OCI-LY7 (cell line): ENCODE measurements at regions not wholly inside any gene's neighbourhood (a gene's known extent, or its start where the extent isn't known, plus 50 kb on each side); places are given as distances from the start of the nearest gene placed in this dataset.

ENCODE experiments used
- BruUV-seq: library from RNA; stranded (reverse); fragments of 400-500 nt; replicated peaks from 2 replicates; lab custom pipeline; 2021; lab: Mats Ljungman, UMichigan
- CTCF ChIA-PET: fragments of 300-600 bp; sonication (Branson Sonifier 250); formaldehyde crosslinking; loops from one replicate; lab custom pipeline; 2022; ENCODE audit warnings: antibody characterized with exemption; ENCODE audit not compliant: unreplicated experiment; lab: Charles Lee
- POLR2A ChIA-PET: fragments of 300-600 bp; sonication (Branson Sonifier 250); formaldehyde crosslinking; loops from one replicate; lab custom pipeline; 2022; ENCODE audit warnings: antibody characterized with exemption; lab: Charles Lee
- DNase-seq: peaks from one replicate; pipeline ENCODE4 v3.0.0-alpha.2; 2015; ENCODE audit warnings: low spot score
- H2AFZ ChIP-seq: fragments of 200-600 bp; sonication (generic), shearing (Covaris generic); 2 replicates; pipeline ENCODE4 v1.6.1; 2014; ENCODE audit warnings: mild to moderate bottlenecking, antibody characterized with exemption, low read length, moderate library complexity
- H3K27ac ChIP-seq: fragments of 200-600 bp; sonication (generic); 2 replicates; pipeline ENCODE4 v1.5.1; 2014; ENCODE audit warnings: mixed run types, low read depth, mild to moderate bottlenecking, moderate library complexity, low read length, inconsistent platforms; ENCODE audit not compliant: poor library complexity, severe bottlenecking
- H3K36me3 ChIP-seq: fragments of 200-600 bp; sonication (generic); 2 replicates; pipeline ENCODE4 v1.6.1; 2014; ENCODE audit warnings: mild to moderate bottlenecking, antibody characterized with exemption, low read length, moderate library complexity, mixed read lengths; ENCODE audit not compliant: insufficient read depth
- H3K4me1 ChIP-seq: fragments of 200-600 bp; sonication (generic); 2 replicates; pipeline ENCODE4 v1.5.1; 2014; ENCODE audit warnings: mild to moderate bottlenecking, low read length; ENCODE audit not compliant: insufficient read depth, poor library complexity, severe bottlenecking
- H3K4me2 ChIP-seq: fragments of 200-600 bp; sonication (generic); 2 replicates; pipeline ENCODE4 v1.6.1; 2014; ENCODE audit warnings: mild to moderate bottlenecking, low read length
- H3K4me3 ChIP-seq: fragments of 200-600 bp; sonication (generic); 2 replicates; pipeline ENCODE4 v1.5.1; 2014; ENCODE audit warnings: mild to moderate bottlenecking, low read depth, low read length; ENCODE audit not compliant: poor library complexity, severe bottlenecking
- H3K79me2 ChIP-seq: fragments of 200-600 bp; sonication (generic); 2 replicates; pipeline ENCODE4 v1.6.1; 2016; ENCODE audit warnings: low read depth, mild to moderate bottlenecking, low read length, moderate library complexity, mixed read lengths; ENCODE audit not compliant: insufficient read depth
- H3K9me2 ChIP-seq: fragments of 200-600 bp; sonication (generic); 2 replicates; pipeline ENCODE4 v1.6.1; 2016; ENCODE audit warnings: mild to moderate bottlenecking, low read length, mixed read lengths; ENCODE audit not compliant: insufficient read depth
- H3K9me3 ChIP-seq: fragments of 200-600 bp; sonication (generic); 2 replicates; pipeline ENCODE4 v1.6.1; 2014; ENCODE audit warnings: mild to moderate bottlenecking, mixed run types, low read length, mixed read lengths
- H4K20me1 ChIP-seq: fragments of 200-600 bp; sonication (generic); 2 replicates; pipeline ENCODE4 v1.6.1; 2014; ENCODE audit warnings: mild to moderate bottlenecking, antibody characterized with exemption, low read length, moderate library complexity, mixed read lengths; ENCODE audit not compliant: insufficient read depth
- EZH2phosphoT487 ChIP-seq: fragments of 200-600 bp; sonication (generic); IDR thresholded peaks from 2 replicates; pipeline ENCODE4 v1.6.1; 2018; ENCODE audit warnings: low read depth, borderline replicate concordance, mild to moderate bottlenecking, mixed run types, antibody characterized with exemption, low read length, moderate library complexity, mixed read lengths
- intact Hi-C: fragments of 100-400 bp; cut with micrococcal nuclease; formaldehyde crosslinking; loops from one replicate; pipeline ENCODE4 v1.10.0; 2022; ENCODE audit not compliant: unreplicated experiment
- TF ChIP-seq, protein P1 (sequence below): fragments of 200-600 bp; sonication (generic); conservative IDR thresholded peaks from 2 replicates; pipeline ENCODE4 v1.5.1; 2014; ENCODE audit warnings: mild to moderate bottlenecking, antibody characterized with exemption, low read length, moderate library complexity, mixed read lengths

DNA sequence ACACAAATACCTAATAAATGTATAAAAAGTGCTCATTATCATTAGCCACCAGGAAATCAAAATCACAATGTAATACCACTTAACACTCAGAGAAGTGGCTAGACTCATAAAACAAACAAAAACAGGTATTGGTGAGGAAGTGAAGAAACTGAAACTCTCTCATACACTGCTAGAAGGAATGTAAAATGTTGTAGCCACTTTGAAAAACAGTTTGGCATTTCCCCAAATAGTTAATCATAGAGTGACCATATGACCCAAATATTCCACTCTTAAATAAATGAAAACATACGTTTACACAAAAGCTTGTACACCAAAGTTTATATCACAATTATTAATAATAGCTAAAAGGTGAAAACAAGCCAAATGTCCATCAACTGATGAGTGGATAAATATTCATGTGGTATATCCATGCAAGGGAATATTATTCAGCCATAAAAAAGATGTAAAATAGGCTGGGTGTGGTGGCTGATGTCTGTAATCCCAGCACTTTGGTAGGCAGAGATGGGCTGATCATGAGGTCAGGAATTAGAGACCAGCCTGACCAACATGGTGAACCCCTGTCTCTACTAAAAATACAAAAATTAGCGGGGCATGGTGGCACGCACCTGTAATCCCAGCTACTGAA is 86.2 kb upstream of the COL5A2 start:
- TF ChIP-seq, protein P1, sequence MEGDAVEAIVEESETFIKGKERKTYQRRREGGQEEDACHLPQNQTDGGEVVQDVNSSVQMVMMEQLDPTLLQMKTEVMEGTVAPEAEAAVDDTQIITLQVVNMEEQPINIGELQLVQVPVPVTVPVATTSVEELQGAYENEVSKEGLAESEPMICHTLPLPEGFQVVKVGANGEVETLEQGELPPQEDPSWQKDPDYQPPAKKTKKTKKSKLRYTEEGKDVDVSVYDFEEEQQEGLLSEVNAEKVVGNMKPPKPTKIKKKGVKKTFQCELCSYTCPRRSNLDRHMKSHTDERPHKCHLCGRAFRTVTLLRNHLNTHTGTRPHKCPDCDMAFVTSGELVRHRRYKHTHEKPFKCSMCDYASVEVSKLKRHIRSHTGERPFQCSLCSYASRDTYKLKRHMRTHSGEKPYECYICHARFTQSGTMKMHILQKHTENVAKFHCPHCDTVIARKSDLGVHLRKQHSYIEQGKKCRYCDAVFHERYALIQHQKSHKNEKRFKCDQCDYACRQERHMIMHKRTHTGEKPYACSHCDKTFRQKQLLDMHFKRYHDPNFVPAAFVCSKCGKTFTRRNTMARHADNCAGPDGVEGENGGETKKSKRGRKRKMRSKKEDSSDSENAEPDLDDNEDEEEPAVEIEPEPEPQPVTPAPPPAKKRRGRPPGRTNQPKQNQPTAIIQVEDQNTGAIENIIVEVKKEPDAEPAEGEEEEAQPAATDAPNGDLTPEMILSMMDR = no peak
- no peak for TF ChIP-seq EZH2phosphoT487
- intact Hi-C loops = no loop called here

DNA sequence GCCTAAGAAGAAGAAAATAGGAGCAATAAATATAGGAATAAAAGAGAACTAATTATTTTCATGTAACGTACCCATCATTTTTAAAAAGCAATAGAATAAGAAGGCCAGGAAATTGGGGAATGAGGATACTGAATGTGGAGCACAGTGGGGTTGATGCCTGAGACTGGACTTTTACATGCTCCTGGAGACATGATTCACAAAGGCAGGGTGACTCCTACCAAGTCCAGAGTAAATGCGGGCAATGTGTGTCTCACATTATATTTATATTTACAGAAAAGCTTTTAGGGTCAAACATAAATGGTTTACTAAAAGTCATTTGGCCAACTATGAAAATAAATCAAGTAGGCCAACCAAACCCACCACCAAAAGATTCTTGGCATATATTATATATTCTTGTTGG is 87.9 kb upstream of the COL5A2 start:
- Histone ChIP-seq H3K4me2 (no peak overlapping the region), H3K4me3 (no peak overlapping the region), H4K20me1 (no peaks in the 10 kb centered on the region), H3K9me3 (no peaks in the 10 kb centered on the region), H3K4me1 (no peaks in the 10 kb centered on the region), H3K79me2 (no peaks in the 10 kb centered on the region), H3K9me2 (no peaks in the 10 kb centered on the region), H3K27ac (no peak overlapping the region), H2AFZ (no peak overlapping the region), H3K36me3 (no peaks in the 10 kb centered on the region)
- DNase-seq = no peak
- intact Hi-C loops = no loop called here
- no TSS peak for BruUV-seq
- TF ChIP-seq, protein P1 = no peak
- no peak for TF ChIP-seq EZH2phosphoT487
- ChIA-PET POLR2A (no interaction called here), CTCF (no interaction called here)

More for the DNA sequence above, 86.2 kb upstream of the COL5A2 start:
- H3K9me2 ChIP-seq = no peaks in the 10 kb centered on the region
- no TSS peak for BruUV-seq
- H3K27ac ChIP-seq = no peak overlapping the region
- H4K20me1 ChIP-seq = no peaks in the 10 kb centered on the region
- H3K4me1 ChIP-seq = no peaks in the 10 kb centered on the region
- no peak overlapping the region for H3K4me2 ChIP-seq
- H3K4me3 ChIP-seq = no peak overlapping the region
- ChIA-PET POLR2A (no interaction called here), CTCF (no interaction called here)
- no peak for DNase-seq
- no peaks in the 10 kb centered on the region for H3K9me3 ChIP-seq
- H3K36me3 ChIP-seq = no peaks in the 10 kb centered on the region
- H2AFZ ChIP-seq = no peak overlapping the region
- H3K79me2 ChIP-seq = no peaks in the 10 kb centered on the region

DNA sequence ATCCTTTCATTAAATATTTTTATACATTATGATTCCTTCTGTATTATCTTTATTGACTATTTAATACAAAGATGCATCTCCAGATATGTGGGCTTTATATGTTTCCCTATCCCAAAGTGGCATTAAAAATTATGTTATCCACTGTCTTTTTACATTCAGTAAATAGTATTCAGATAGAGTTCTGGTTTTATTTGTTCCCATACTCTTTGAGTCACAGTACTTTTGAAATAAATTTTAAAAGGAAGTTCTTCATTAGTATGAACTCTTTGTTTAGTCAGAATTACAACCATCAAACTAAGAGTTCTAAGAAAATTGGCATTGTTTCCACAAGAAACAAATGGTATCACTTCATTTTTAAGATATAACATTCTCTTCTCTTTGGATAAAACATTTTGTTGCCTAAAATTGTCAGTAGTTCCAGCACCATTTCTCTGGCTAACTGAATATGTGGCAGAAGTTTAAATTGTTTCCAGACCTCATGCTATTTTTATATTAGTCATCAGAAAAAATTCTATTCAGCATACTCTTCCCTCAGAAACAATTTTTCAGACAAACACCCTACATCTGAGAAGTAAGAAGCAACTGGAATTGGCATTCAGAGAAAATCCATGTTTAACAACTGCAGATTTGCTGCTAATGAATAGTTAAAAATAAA is 88.5 kb upstream of the COL5A2 start:
- ChIA-PET POLR2A (interaction anchor here (0.6 kb wide), 1 partner anchor 1138 kb away, joined by 3 read pairs; no protein-coding TSS in a partner anchor), CTCF (no interaction called here)
- Histone ChIP-seq H3K27ac (no peak overlapping the region), H2AFZ (no peak overlapping the region), H3K4me2 (no peak overlapping the region), H3K4me1 (no peaks in the 10 kb centered on the region), H3K4me3 (no peak overlapping the region), H3K36me3 (no peaks in the 10 kb centered on the region), H3K9me3 (no peaks in the 10 kb centered on the region), H3K79me2 (no peaks in the 10 kb centered on the region), H4K20me1 (no peaks in the 10 kb centered on the region), H3K9me2 (no peaks in the 10 kb centered on the region)
- TF ChIP-seq EZH2phosphoT487 = no peak
- TF ChIP-seq, protein P1 = no peak
- DNase-seq = no peak
- no TSS peak for BruUV-seq
- intact Hi-C loops = no loop called here
